ELF-1 (cell line): ENCODE measurements at regions not wholly inside any gene's neighbourhood (a gene's known extent, or its start where the extent isn't known, plus 50 kb on each side); places are given as distances from the start of the nearest gene placed in this dataset.

ENCODE experiments used
- DNase-seq: peaks from one replicate; pipeline ENCODE4 v3.0.0-alpha.2; 2016; ENCODE audit warnings: low read depth, low spot score

GRCh38 chrX:40150503-40150902, 52.7 kb upstream of the BCOR start:
- peak; percentile 31 for DNase-seq

DNA sequence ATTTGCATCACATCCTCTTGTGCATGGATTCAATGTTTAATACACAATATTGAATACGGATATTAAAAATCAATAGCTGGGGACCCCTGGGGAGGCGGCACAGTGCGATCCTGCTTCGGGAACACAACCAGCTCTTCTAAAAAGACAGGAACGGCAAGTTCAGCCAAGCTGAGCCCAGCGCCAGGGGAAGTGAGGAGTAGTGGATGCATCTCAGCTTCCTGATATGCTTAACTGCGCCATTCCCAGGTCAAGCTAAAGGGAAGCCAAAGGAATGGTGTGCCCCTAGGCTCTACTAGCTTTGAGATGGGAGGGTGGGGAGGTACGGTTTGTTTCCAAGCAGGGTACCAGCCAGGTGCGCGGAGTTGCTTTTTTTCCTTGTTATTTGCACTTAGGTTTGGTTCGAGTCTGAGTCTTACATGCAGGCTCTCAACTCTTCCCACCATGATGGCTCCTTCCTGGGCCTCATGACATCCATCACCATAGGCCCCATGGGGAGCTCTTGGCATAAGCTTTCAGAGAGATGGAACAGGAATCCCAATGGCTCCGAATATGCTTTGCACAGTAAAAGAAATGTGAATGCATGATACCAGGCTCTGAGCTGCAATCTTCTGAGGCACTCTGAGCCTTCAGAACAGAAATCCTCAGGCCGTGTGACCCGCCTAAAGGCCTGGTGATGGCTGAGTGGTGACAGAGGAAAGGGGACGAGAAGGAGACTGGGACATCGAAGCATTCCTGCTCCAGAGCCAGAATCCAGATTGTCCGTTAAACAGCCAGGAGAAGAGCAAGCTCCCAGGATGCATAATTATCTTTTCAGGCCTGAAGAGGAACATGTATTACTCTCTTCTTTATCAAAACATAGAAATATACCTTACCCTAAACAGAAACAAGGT, 51.8 kb upstream of the BCOR start:
- DNase-seq = peak; percentile 46

DNA sequence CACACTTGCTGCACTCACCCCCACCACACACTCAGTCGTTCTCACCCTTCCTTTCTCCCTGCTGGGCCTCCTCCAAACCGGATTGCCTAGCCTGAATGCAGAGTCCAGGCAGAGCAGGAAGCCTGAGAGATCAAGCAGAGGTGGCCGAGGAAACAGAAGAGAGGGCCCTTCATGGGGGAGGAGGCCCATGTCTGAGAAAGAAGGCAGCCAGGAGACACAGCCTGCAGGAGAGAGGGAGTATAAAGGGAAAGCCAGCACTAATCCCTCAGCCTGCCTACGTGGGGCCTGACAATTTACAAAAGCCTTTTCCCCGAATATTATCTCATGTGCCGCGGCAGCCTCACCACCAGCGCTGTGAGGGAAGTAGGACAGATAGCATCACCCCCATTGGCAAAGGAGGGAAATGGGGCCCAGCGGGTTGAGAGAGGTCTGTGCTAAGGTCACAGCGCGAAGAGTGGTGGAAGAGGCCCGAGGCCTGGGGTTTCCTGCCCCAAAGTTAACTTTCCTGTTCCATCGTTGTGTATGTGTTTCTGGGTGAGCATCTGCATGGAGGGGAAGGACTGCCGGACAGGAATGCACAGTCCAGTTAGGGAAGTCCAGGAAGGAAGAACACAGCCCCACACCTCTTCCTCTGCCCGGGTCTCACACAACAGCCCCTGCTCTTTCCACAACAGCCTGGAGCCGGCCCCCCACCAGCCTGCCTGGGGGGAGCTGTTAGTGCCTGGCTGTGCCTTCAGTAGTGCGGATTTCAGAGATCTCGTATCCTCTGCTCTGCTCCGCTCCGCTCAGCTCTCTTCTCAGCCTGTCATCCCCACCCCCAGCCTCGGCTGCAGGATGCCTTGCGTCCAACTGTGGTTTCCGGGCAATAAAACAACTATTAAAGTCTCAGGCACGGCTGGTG, 50.9 kb upstream of the BCOR start:
- peak; percentile 66 for DNase-seq

DNA sequence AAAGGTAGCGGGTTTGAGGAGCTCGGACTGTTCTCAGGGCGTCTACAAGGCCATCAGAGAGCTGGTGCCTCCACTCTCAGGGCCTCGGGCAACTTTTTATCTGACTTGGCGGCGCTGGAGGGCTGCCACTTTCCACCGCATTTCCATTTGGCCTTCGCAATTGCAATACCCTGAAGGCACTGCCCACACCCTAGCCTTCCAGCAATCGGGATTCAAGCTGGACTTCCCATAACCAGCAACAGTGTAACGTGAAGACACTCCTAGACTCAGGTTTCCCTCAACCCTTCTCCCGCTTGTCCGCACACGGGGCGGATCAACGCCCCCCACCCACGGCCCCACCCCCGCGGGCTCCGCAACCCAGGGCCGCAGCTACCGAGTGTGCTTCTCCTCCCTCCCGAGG, 50.2 kb upstream of the BCOR start:
- DNase-seq = peak; percentile 63
